ENCODE measurements at regions not wholly inside any gene's neighbourhood (a gene's known extent, or its start where the extent isn't known, plus 50 kb on each side); places are given as distances from the start of the nearest gene placed in this dataset.

DNA sequence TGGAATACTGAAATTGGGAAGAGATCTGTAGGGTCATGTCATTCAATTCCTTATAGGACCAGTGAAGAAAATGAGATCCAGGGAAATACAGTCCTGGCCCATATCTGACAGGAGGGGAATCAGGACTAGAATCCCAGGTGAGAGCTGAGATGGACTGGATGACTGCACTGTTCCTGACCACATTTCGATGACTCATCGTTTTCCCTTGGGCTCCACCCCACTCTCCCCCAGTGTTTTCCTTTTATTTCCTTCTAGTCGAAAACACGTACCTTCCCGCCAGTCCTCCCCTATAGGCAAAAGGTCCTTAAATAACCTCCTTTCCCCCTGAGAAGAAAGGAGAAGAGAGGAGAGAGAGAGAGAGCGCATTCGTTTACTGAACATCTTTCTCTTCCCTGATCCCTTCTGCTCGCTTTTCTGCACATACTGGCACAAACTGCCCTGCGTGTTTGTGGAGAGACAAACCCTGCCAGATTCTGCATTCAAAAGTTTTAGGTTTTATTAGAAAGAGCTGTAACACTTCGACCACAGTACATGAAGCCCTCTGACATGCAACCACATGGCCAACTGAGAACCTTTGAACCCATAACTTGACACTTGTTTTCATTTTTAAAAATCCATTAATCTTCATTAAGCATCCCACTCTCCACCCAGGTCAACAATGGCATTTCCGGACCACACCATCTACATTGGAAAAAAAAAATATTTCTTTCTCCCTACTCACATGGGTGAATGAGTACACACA is 565.7 kb downstream of the METTL15 start:
- no peaks in the 10 kb centered on the region for H3K27me3 Mint-ChIP-seq (ENCODE audit: low read depth)
- H3K27ac Mint-ChIP-seq (ENCODE audit: unreplicated experiment), result no peak overlapping the region
- H3K36me3 Mint-ChIP-seq (ENCODE audit: low read depth), result no peaks in the 10 kb centered on the region
- H3K4me1 Mint-ChIP-seq (ENCODE audit: low read depth), result peaks cover 5% of the 10 kb centered on the region
- H3K4me3 Mint-ChIP-seq (ENCODE audit: unreplicated experiment), result no peak overlapping the region
- H3K9me3 Mint-ChIP-seq (ENCODE audit: low read depth), result no peaks in the 10 kb centered on the region
- no peak for DNase-seq (ENCODE audit: low spot score)
- TF ChIP-seq, protein P1, sequence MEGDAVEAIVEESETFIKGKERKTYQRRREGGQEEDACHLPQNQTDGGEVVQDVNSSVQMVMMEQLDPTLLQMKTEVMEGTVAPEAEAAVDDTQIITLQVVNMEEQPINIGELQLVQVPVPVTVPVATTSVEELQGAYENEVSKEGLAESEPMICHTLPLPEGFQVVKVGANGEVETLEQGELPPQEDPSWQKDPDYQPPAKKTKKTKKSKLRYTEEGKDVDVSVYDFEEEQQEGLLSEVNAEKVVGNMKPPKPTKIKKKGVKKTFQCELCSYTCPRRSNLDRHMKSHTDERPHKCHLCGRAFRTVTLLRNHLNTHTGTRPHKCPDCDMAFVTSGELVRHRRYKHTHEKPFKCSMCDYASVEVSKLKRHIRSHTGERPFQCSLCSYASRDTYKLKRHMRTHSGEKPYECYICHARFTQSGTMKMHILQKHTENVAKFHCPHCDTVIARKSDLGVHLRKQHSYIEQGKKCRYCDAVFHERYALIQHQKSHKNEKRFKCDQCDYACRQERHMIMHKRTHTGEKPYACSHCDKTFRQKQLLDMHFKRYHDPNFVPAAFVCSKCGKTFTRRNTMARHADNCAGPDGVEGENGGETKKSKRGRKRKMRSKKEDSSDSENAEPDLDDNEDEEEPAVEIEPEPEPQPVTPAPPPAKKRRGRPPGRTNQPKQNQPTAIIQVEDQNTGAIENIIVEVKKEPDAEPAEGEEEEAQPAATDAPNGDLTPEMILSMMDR (IDR thresholded peaks at IDR 0.05), result no peak

DNA sequence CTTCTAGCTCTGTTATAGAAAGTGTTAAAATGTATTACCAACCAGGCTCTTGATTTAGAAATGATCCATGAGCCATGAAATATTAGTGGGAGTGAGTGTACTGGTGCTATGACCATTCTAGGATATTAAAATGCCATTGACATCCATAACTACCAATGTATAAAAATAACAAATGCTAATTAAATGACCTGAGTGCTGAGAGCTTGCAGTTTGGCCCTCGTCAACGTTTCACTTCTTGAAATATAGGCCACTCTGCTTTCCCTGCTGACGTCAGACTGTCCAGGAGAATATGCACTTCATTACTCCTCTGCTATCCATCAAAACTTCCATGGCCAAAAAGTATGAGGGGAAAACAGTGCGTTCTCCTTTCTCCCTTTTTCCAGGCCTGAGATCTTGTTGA is 563.1 kb downstream of the METTL15 start:
- TF ChIP-seq, protein P1 (IDR thresholded peaks at IDR 0.05), result no peak
- no peak for DNase-seq (ENCODE audit: low spot score)
- Mint-ChIP-seq H3K4me3 (ENCODE audit: unreplicated experiment) (no peak overlapping the region), H3K36me3 (ENCODE audit: low read depth) (no peaks in the 10 kb centered on the region), H3K9me3 (ENCODE audit: low read depth) (no peaks in the 10 kb centered on the region), H3K27ac (ENCODE audit: unreplicated experiment) (no peak overlapping the region), H3K27me3 (ENCODE audit: low read depth) (no peaks in the 10 kb centered on the region), H3K4me1 (ENCODE audit: low read depth) (peaks cover 10% of the 10 kb centered on the region)

DNA sequence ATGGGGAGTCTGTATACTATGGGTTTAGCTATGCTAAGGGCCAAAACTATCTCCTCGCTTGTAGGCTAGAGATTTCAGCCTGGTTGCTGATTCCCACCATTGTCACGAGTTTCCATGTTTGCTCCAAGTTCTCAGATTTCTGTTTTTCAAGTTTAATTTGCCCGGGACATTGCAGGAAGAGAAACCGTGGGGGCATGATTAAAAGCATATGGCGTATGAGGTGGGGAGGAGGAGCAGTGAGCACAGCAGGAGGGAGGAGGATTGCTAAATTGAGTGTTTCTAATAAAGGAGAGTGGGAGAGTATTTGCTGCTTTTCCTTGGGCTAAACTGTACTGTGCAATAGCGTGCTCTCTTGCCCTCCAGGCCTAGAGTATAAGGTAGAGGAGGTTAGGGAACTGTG is 558.4 kb downstream of the METTL15 start:
- no peaks in the 10 kb centered on the region for H3K36me3 Mint-ChIP-seq (ENCODE audit: low read depth)
- TF ChIP-seq, protein P1 (IDR thresholded peaks at IDR 0.05), result no peak
- H3K4me1 Mint-ChIP-seq (ENCODE audit: low read depth), result peaks cover 5% of the 10 kb centered on the region
- H3K27ac Mint-ChIP-seq (ENCODE audit: unreplicated experiment), result no peak overlapping the region
- H3K9me3 Mint-ChIP-seq (ENCODE audit: low read depth), result no peaks in the 10 kb centered on the region
- no peak for DNase-seq (ENCODE audit: low spot score)
- no peaks in the 10 kb centered on the region for H3K27me3 Mint-ChIP-seq (ENCODE audit: low read depth)
- H3K4me3 Mint-ChIP-seq (ENCODE audit: unreplicated experiment), result no peak overlapping the region

DNA sequence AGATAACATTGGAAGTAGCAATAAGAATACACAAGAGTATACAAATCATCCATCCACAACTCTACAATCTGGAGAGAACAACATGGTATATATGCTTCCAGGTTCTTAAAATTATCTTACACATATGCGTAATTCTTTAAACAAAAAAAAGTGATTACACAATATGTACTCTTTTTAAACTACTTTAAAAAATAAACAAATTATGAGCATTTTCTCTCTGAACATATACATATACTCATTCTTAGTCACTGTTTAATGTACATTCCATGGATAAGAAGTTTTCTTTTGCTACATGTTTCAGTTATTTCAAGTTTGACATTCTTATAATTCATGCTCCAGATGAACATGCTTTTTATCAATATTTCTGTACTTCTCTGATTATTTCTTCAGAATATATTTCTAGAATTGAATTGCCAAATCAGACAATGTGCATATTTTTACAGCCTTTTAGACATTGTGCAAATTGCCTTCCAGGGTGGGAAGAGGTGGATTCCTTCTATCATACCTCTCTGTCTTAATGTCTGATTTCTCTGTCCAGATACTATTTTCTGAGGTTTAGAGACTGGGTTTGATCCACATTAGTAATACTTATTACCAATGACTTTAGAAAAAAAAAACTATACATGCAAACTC is 551.6 kb downstream of the METTL15 start:
- no peak overlapping the region for H3K27ac Mint-ChIP-seq (ENCODE audit: unreplicated experiment)
- H3K4me1 Mint-ChIP-seq (ENCODE audit: low read depth), result peaks cover 11% of the 10 kb centered on the region
- TF ChIP-seq, protein P1 (IDR thresholded peaks at IDR 0.05), result no peak
- H3K36me3 Mint-ChIP-seq (ENCODE audit: low read depth), result no peaks in the 10 kb centered on the region
- no peak for DNase-seq (ENCODE audit: low spot score)
- no peaks in the 10 kb centered on the region for H3K27me3 Mint-ChIP-seq (ENCODE audit: low read depth)
- H3K4me3 Mint-ChIP-seq (ENCODE audit: unreplicated experiment), result no peak overlapping the region
- no peaks in the 10 kb centered on the region for H3K9me3 Mint-ChIP-seq (ENCODE audit: low read depth)

DNA sequence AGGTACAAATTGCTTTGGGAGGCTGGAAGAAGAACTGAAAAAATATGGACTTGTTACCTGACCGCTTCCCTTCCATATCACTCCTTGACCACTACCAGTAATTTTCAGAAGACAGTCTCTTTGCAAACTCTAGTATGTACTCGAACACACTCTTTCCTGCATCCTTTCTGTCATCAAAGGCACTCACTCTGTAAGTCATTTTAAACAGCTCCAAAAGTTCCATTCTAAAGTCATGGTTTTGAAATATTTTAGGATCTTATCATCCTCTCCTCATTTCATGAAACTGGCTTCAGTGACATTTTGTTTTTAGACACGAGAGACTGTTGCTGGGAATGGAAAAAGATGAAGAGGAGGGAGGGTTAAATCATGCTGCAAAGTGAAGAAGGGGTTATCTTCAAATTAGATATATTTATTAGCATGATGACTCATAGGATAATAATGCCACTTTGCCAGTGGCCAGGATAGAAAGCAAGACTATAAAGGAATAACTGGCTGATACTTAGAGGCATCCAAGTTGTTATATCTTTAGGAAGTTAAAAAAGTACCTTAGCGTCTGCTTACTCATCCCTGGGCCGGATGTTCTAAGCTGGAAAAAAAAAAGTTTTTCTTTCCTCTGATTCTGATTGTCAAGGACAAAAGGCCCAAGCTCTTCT is 549.3 kb downstream of the METTL15 start:
- TF ChIP-seq, protein P1 (IDR thresholded peaks at IDR 0.05), result no peak
- Mint-ChIP-seq H3K27me3 (ENCODE audit: low read depth) (no peaks in the 10 kb centered on the region), H3K9me3 (ENCODE audit: low read depth) (no peaks in the 10 kb centered on the region), H3K4me1 (ENCODE audit: low read depth) (peaks cover 11% of the 10 kb centered on the region), H3K36me3 (ENCODE audit: low read depth) (no peaks in the 10 kb centered on the region), H3K27ac (ENCODE audit: unreplicated experiment) (no peak overlapping the region), H3K4me3 (ENCODE audit: unreplicated experiment) (no peak overlapping the region)
- DNase-seq (ENCODE audit: low spot score), result no peak

All from chondrocyte (in vitro differentiated cells).